Caco-2 (cell line): ENCODE measurements at regions not wholly inside any gene's neighbourhood (a gene's known extent, or its start where the extent isn't known, plus 50 kb on each side); places are given as distances from the start of the nearest gene placed in this dataset.

Experiments used
- BruUV-seq: library from RNA; stranded (reverse); fragments of 400-500 nt; replicated peaks from 2 replicates; lab custom pipeline; 2021; lab: Mats Ljungman, UMichigan
- CTCF ChIA-PET: fragments of 300-600 bp; sonication (Branson Sonifier 250); formaldehyde crosslinking; loops from one replicate; lab custom pipeline; 2022; ENCODE audit warnings: antibody characterized with exemption; lab: Charles Lee
- POLR2A ChIA-PET: fragments of 300-600 bp; sonication (Branson Sonifier 250); formaldehyde crosslinking; loops from one replicate; lab custom pipeline; 2022; ENCODE audit warnings: antibody characterized with exemption; lab: Charles Lee
- DNase-seq, 2 experiments: peaks; one replicate each; pipeline versions ENCODE4 v3.0.0 to v3.0.0-alpha.2; 2020 to 2022
- H3K27me3 ChIP-seq: replicated peaks from 2 replicates; pipeline ENCODE4 v1.6.0; 2011; ENCODE audit warnings: low read length; ENCODE audit not compliant: control insufficient read depth, insufficient read depth
- H3K36me3 ChIP-seq: 2 replicates; pipeline ENCODE4 v1.5.1; 2011; ENCODE audit warnings: low read length; ENCODE audit not compliant: control insufficient read depth, insufficient read depth
- H3K4me1 ChIP-seq: fragments of 250-450 bp; sonication (Bioruptor Pico); 2 replicates; pipeline ENCODE4 v1.5.1; 2020; ENCODE audit warnings: mild to moderate bottlenecking
- H3K4me3 ChIP-seq: 2 replicates; pipeline ENCODE4 v1.5.1; 2011; ENCODE audit warnings: low read depth, mild to moderate bottlenecking, control low read depth, low read length
- H3K9me3 ChIP-seq: fragments of 250-450 bp; sonication (Bioruptor Pico); 2 replicates; pipeline ENCODE4 v1.5.1; 2020; ENCODE audit warnings: mild to moderate bottlenecking, moderate library complexity
- H3K27ac Mint-ChIP-seq: one replicate; pipeline ENCODE4 v1.8.0; 2022; ENCODE audit warnings: mixed read lengths; ENCODE audit not compliant: unreplicated experiment
- H3K27me3 Mint-ChIP-seq: one replicate; pipeline ENCODE4 v1.8.0; 2022; ENCODE audit warnings: mixed read lengths; ENCODE audit not compliant: insufficient read depth, unreplicated experiment
- H3K36me3 Mint-ChIP-seq: one replicate; pipeline ENCODE4 v1.8.0; 2022; ENCODE audit warnings: mild to moderate bottlenecking, mixed read lengths; ENCODE audit not compliant: insufficient read depth, unreplicated experiment
- H3K4me1 Mint-ChIP-seq: one replicate; pipeline ENCODE4 v1.8.0; 2022; ENCODE audit warnings: low read depth, mixed read lengths; ENCODE audit not compliant: unreplicated experiment
- H3K4me3 Mint-ChIP-seq: one replicate; pipeline ENCODE4 v1.8.0; 2022; ENCODE audit warnings: mild to moderate bottlenecking, moderate library complexity, mixed read lengths; ENCODE audit not compliant: unreplicated experiment
- H3K9me3 Mint-ChIP-seq: one replicate; pipeline ENCODE4 v1.8.0; 2022; ENCODE audit warnings: mixed read lengths; ENCODE audit not compliant: unreplicated experiment
- intact Hi-C: fragments of 100-400 bp; cut with micrococcal nuclease; formaldehyde crosslinking; loops from one replicate; pipeline ENCODE4 v1.10.0; 2022; ENCODE audit not compliant: unreplicated experiment
- TF ChIP-seq, protein P1 (sequence below), 2 experiments: fragments of 200-600 bp in 1 of 2; IDR thresholded peaks; 1 replicate in 1 of 2; 2 replicates in 1 of 2; pipeline versions ENCODE4 v1.5.1 to v1.8.0; 2011 to 2022; ENCODE audit warnings: antibody characterized with exemption in 1 of 2, control low read depth in 1 of 2, inconsistent platforms in 1 of 2, low read depth in 1 of 2, low read length in 1 of 2, mild to moderate bottlenecking in 1 of 2, moderate library complexity in 1 of 2; ENCODE audit not compliant: insufficient read depth in 1 of 2, severe bottlenecking in 1 of 2, unreplicated experiment in 1 of 2

DNA sequence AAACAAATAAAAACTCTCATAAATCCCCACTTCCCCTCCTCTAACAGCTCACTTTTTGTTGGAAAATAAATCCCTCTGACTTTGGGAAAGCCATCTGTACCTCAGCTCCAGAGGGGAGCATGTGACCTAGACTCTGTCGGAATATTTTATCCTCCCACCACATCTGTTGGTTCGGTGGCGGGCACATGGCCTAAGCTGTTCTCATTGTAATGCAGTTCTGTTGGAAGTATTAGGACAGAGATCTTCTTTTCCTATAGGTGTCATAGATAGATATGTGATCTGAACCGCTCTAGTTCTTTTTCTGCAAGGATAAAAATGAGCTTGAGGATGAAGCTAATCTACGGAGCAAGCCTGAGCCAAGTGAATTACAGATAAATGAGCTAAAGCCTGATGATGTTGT is 50.5 kb upstream of the EPS8L3 start:
- no peak for DNase-seq
- CTCF ChIA-PET: interaction anchor here (0.6 kb wide), 1 partner anchor 213 kb away, joined by 3 read pairs; no protein-coding TSS in a partner anchor
- no peaks in the 10 kb centered on the region for H3K36me3 ChIP-seq
- no peaks in the 10 kb centered on the region for H3K9me3 ChIP-seq
- H3K4me3 Mint-ChIP-seq: no peak overlapping the region
- TF ChIP-seq, protein P1, sequence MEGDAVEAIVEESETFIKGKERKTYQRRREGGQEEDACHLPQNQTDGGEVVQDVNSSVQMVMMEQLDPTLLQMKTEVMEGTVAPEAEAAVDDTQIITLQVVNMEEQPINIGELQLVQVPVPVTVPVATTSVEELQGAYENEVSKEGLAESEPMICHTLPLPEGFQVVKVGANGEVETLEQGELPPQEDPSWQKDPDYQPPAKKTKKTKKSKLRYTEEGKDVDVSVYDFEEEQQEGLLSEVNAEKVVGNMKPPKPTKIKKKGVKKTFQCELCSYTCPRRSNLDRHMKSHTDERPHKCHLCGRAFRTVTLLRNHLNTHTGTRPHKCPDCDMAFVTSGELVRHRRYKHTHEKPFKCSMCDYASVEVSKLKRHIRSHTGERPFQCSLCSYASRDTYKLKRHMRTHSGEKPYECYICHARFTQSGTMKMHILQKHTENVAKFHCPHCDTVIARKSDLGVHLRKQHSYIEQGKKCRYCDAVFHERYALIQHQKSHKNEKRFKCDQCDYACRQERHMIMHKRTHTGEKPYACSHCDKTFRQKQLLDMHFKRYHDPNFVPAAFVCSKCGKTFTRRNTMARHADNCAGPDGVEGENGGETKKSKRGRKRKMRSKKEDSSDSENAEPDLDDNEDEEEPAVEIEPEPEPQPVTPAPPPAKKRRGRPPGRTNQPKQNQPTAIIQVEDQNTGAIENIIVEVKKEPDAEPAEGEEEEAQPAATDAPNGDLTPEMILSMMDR (IDR thresholded peaks at IDR 0.05; ENCODE audit: insufficient read depth in 1 of 2, low read depth in 1 of 2, low read length in 1 of 2, severe bottlenecking in 1 of 2, unreplicated experiment in 1 of 2): no peak
- no peak overlapping the region for H3K27ac Mint-ChIP-seq
- no peaks in the 10 kb centered on the region for H3K27me3 ChIP-seq
- H3K36me3 Mint-ChIP-seq: no peaks in the 10 kb centered on the region
- POLR2A ChIA-PET: no interaction called here
- H3K4me1 ChIP-seq: no peaks in the 10 kb centered on the region
- intact Hi-C loops: no loop called here
- H3K9me3 Mint-ChIP-seq: no peaks in the 10 kb centered on the region
- no TSS peak for BruUV-seq
- H3K4me1 Mint-ChIP-seq: no peaks in the 10 kb centered on the region
- no peak overlapping the region for H3K4me3 ChIP-seq
- H3K27me3 Mint-ChIP-seq: no peaks in the 10 kb centered on the region
